ENCODE measurements at regions not wholly inside any gene's neighbourhood (a gene's known extent, or its start where the extent isn't known, plus 50 kb on each side); places are given as distances from the start of the nearest gene placed in this dataset.

DNA sequence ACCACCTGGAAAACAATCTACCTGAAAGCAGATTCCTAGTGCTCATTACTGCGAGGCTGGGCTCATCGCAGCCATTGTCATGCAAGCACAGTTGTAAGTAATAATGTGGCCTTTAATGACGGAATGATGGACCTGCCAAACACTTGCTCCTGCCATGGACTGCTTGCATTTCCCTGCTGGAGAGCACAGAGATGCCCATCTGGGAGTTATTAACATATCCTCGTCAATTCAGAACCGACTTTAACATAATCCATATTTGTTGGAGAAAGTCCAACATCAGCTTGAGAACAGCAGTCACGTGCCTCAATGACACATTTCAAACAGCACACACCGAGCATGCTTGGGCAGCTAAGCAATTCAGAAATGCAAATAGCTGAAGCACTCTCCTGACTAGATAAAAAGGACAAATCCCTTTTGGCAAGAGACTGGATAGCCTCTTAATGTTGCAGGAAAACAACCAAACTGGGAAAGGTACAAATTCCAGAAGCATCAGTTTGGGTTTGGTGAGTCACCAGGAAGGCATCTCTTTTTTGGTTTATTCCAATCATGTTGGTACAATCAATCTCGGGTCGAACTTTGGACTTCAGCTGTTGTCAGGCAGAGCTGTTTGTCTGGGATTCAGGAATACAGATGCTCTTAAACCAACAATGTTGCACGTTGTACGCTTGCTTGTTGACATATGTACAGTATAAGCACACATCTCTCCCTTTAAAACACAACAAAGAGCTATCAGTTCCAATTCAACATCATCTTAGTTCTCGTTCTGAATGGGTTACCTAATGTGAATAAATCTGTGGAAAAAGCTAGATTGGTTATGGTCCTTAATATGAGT is 395.8 kb downstream of the LNPK start:
- TF ChIP-seq POLR2A (IDR thresholded peaks at IDR 0.05) = no peak
- no peak for TF ChIP-seq EP300 (IDR thresholded peaks at IDR 0.05)
- no peak for TF ChIP-seq POLR2AphosphoS5 (IDR thresholded peaks at IDR 0.05)
